ENCODE measurements at regions not wholly inside any gene's neighbourhood (a gene's known extent, or its start where the extent isn't known, plus 50 kb on each side); places are given as distances from the start of the nearest gene placed in this dataset.
"Not testable (repeated sequence)": the region's sequence is repeated elsewhere in the genome, so short reads cannot be mapped to it uniquely, and the experiment has no call there.

DNA sequence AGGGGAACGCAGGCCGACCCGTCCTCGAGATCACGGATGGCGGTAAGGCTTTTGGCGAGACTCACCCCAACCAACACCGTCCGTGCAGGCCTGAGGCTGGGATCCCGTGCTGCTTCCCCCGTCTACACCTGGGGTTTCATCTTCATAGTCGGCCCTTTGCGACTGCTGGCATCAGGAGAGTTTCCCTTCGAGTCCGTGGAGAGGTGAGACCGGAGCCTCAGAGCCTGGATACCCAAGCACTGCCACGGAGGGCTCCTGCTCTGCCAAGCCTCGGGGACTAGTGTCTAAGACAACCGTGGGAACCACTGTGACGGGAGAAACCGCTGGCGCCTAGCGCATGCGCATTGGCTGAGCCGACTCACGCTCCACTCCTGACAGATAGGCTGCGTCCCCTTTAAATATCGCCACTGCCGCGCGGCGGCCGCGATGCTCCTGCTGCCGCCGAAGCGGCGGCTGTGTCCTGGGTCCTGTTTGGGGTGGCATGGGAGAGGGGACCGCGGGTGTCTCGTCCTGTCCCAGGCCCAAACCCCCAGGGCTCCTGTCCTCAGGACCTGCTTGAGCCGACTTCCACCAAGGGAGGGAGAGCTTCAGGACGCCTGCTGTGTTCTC lies 706.1 kb upstream of the TPTE start:
- H3K27ac ChIP-seq (ENCODE audit: low read depth, low read length); H3K79me2 ChIP-seq (ENCODE audit: insufficient read depth, low read length); H3K27me3 ChIP-seq (ENCODE audit: low read length); H2AFZ ChIP-seq (ENCODE audit: low read depth, low read length, severe bottlenecking); H3F3A ChIP-seq (ENCODE audit: insufficient read depth); H3K36me3 ChIP-seq (ENCODE audit: low read length); H3K9ac ChIP-seq (ENCODE audit: low read length); H3K4me2 ChIP-seq (ENCODE audit: low read depth, low read length, poor library complexity, severe bottlenecking); H3K4me3 ChIP-seq (ENCODE audit: insufficient read depth, low read length, poor library complexity, severe bottlenecking); H4K20me1 ChIP-seq (ENCODE audit: low read depth, low read length); H3K9me2 ChIP-seq (replicated peaks; ENCODE audit: insufficient read depth, low read length); H3K9me3 ChIP-seq (ENCODE audit: insufficient read depth, low read length): not testable (repeated sequence)

DNA sequence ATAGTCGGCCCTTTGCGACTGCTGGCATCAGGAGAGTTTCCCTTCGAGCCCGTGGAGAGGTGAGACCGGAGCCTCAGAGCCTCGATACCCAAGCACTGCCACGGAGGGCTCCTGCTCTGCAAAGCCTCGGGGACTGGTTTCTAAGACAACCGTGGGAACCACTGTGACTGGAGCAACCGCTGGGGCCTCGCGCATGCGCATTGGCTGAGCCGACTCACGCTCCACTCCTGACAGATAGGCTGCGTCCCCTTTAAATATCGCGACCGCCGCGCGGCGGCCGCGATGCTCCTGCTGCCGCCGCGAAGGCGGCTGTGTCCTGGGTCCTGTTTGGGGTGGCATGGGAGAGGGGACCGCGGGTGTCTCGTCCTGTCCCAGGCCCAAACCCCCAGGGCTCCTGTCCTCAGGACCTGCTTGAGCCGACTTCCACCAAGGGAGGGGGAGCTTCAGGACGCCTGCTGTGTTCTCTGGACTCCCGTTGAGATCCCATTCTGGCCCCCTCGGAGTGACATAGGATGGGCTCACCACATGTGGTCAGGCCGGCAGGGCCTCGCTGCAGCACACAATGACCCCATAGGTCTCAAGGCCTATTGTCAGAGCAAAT lies 704.5 kb upstream of the TPTE start:
- not testable (repeated sequence) for H2AFZ ChIP-seq (ENCODE audit: low read depth, low read length, severe bottlenecking); H3K4me3 ChIP-seq (ENCODE audit: insufficient read depth, low read length, poor library complexity, severe bottlenecking); H3K36me3 ChIP-seq (ENCODE audit: low read length); H3K79me2 ChIP-seq (ENCODE audit: insufficient read depth, low read length); H3K9me2 ChIP-seq (replicated peaks; ENCODE audit: insufficient read depth, low read length); H3K27me3 ChIP-seq (ENCODE audit: low read length); H3K9me3 ChIP-seq (ENCODE audit: insufficient read depth, low read length); H4K20me1 ChIP-seq (ENCODE audit: low read depth, low read length); H3F3A ChIP-seq (ENCODE audit: insufficient read depth); H3K9ac ChIP-seq (ENCODE audit: low read length); H3K4me2 ChIP-seq (ENCODE audit: low read depth, low read length, poor library complexity, severe bottlenecking); H3K27ac ChIP-seq (ENCODE audit: low read depth, low read length)

DNA sequence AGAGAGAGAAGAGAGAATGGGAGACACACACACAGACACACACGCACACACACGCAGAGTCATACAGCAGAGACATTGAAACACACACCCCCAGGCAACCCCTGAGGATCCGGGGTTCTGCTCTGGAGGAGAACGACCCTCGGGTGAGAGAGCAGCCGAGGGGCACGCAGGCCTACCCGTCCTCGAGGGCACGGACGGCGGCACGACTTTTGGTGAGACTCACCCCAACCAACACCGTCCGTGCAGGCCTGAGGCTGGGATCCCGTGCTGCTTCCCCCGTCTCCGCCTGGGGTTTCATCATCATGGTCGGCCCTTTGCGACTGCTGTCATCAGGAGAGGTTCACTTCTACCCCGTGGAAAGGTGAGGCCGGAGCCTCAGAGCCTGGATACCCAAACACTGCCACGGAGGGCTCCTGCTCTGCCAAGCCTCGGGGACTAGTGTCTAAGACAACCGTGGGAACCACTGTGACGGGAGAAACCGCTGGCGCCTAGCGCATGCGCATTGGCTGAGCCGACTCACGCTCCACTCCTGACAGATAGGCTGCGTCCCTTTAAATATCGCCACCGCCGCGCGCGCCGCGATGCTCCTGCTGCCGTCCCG lies 703.4 kb upstream of the TPTE start:
- H3K9ac ChIP-seq (ENCODE audit: low read length); H4K20me1 ChIP-seq (ENCODE audit: low read depth, low read length); H3K79me2 ChIP-seq (ENCODE audit: insufficient read depth, low read length); H3K27ac ChIP-seq (ENCODE audit: low read depth, low read length); H3F3A ChIP-seq (ENCODE audit: insufficient read depth); H3K4me2 ChIP-seq (ENCODE audit: low read depth, low read length, poor library complexity, severe bottlenecking); H3K9me2 ChIP-seq (replicated peaks; ENCODE audit: insufficient read depth, low read length); H3K4me3 ChIP-seq (ENCODE audit: insufficient read depth, low read length, poor library complexity, severe bottlenecking); H3K9me3 ChIP-seq (ENCODE audit: insufficient read depth, low read length); H3K27me3 ChIP-seq (ENCODE audit: low read length); H2AFZ ChIP-seq (ENCODE audit: low read depth, low read length, severe bottlenecking); H3K36me3 ChIP-seq (ENCODE audit: low read length): not testable (repeated sequence)

DNA sequence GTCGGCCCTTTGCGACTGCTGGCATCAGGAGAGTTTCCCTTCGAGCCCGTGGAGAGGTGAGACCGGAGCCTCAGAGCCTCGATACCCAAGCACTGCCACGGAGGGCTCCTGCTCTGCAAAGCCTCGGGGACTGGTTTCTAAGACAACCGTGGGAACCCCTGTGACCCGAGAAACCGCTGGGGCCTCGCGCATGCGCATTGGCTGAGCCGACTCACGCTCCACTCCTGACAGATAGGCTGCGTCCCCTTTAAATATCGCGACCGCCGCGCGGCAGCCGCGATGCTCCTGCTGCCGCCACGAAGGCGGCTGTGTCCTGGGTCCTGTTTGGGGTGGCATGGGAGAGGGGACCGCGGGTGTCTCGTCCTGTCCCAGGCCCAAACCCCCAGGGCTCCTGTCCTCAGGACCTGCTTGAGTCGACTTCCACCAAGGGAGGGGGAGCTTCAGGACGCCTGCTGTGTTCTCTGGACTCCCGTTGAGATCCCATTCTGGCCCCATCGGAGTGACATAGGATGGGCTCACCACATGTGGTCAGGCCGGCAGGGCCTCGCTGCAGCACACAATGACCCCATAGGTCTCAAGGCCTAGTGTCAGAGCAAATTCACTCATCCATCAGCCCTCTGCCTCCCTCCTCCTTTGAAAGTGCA lies 701.7 kb upstream of the TPTE start:
- H4K20me1 ChIP-seq (ENCODE audit: low read depth, low read length); H3K36me3 ChIP-seq (ENCODE audit: low read length); H3K4me2 ChIP-seq (ENCODE audit: low read depth, low read length, poor library complexity, severe bottlenecking); H3F3A ChIP-seq (ENCODE audit: insufficient read depth); H3K9ac ChIP-seq (ENCODE audit: low read length); H3K27ac ChIP-seq (ENCODE audit: low read depth, low read length); H3K4me3 ChIP-seq (ENCODE audit: insufficient read depth, low read length, poor library complexity, severe bottlenecking); H3K9me3 ChIP-seq (ENCODE audit: insufficient read depth, low read length); H2AFZ ChIP-seq (ENCODE audit: low read depth, low read length, severe bottlenecking); H3K27me3 ChIP-seq (ENCODE audit: low read length); H3K9me2 ChIP-seq (replicated peaks; ENCODE audit: insufficient read depth, low read length); H3K79me2 ChIP-seq (ENCODE audit: insufficient read depth, low read length): not testable (repeated sequence)

DNA sequence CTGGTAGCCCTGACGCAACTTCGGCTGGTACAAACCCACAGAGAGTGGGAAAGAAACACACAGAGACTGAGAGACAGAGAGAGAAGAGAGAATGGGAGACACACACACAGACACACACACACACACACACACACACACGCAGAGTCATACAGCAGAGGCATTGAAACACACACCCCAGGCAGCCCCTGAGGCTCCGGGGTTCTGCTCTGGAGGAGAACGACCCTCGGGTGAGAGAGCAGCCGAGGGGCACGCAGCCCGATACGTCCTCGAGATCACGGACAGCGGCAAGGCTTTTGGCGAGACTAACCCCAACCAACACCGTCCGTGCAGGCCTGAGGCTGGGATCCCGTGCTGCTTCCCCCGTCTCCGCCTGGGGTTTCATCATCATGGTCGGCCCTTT lies 700.8 kb upstream of the TPTE start:
- H3K36me3 ChIP-seq (ENCODE audit: low read length); H2AFZ ChIP-seq (ENCODE audit: low read depth, low read length, severe bottlenecking); H3K4me2 ChIP-seq (ENCODE audit: low read depth, low read length, poor library complexity, severe bottlenecking); H3K27ac ChIP-seq (ENCODE audit: low read depth, low read length); H3K9me3 ChIP-seq (ENCODE audit: insufficient read depth, low read length); H3K4me3 ChIP-seq (ENCODE audit: insufficient read depth, low read length, poor library complexity, severe bottlenecking); H3F3A ChIP-seq (ENCODE audit: insufficient read depth); H3K79me2 ChIP-seq (ENCODE audit: insufficient read depth, low read length); H4K20me1 ChIP-seq (ENCODE audit: low read depth, low read length); H3K9me2 ChIP-seq (replicated peaks; ENCODE audit: insufficient read depth, low read length); H3K9ac ChIP-seq (ENCODE audit: low read length); H3K27me3 ChIP-seq (ENCODE audit: low read length): not testable (repeated sequence)

DNA sequence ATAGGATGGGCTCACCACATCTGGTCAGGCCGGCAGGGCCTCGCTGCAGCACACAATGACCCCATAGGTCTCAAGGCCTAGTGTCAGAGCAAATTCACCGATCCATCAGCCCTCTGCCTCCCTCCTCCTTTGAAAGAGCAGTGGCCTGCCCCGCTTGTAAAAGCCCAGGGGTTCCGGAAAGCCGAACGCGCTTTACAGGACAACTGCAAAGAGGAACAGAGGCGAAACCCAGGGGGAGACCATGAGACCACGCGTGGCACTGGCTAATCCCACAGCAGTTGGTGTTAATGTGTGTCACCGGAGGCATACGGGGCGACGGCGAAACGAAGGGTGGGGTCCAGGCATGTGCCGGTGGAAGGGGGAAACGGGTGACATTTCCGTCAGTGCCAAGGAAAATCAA lies 699.9 kb upstream of the TPTE start:
- H2AFZ ChIP-seq (ENCODE audit: low read depth, low read length, severe bottlenecking); H3K4me3 ChIP-seq (ENCODE audit: insufficient read depth, low read length, poor library complexity, severe bottlenecking); H3K27me3 ChIP-seq (ENCODE audit: low read length); H3K9ac ChIP-seq (ENCODE audit: low read length); H3K9me2 ChIP-seq (replicated peaks; ENCODE audit: insufficient read depth, low read length); H3F3A ChIP-seq (ENCODE audit: insufficient read depth); H3K9me3 ChIP-seq (ENCODE audit: insufficient read depth, low read length); H3K4me2 ChIP-seq (ENCODE audit: low read depth, low read length, poor library complexity, severe bottlenecking); H3K36me3 ChIP-seq (ENCODE audit: low read length); H4K20me1 ChIP-seq (ENCODE audit: low read depth, low read length); H3K27ac ChIP-seq (ENCODE audit: low read depth, low read length); H3K79me2 ChIP-seq (ENCODE audit: insufficient read depth, low read length): not testable (repeated sequence)

DNA sequence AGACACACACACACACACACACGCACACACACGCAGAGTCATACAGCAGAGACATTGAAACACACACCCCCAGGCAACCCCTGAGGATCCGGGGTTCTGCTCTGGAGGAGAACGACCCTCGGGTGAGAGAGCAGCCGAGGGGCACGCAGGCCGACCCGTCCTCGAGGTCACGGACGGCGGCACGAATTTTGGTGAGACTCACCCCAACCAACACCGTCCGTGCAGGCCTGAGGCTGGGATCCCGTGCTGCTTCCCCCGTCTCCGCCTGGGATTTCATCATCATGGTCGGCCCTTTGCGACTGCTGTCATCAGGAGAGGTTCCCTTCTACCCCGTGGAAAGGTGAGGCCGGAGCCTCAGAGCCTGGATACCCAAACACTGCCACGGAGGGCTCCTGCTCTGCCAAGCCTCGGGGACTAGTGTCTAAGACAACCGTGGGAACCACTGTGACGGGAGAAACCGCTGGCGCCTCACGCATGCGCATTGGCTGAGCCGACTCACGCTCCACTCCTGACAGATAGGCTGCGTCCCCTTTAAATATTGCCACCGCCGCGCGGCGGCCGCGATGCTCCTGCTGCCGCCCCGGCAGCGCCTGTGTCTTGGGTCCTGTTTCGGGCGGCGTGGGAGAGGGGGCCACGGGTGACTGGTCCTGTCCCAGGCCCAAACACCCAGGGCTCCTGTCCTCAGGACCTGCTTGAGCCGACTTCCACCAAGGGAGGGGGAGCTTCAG lies 699.1 kb upstream of the TPTE start:
- H3K9ac ChIP-seq (ENCODE audit: low read length); H3K27me3 ChIP-seq (ENCODE audit: low read length); H3K4me2 ChIP-seq (ENCODE audit: low read depth, low read length, poor library complexity, severe bottlenecking): not testable (repeated sequence)

More for the DNA sequence above, 699.1 kb upstream of the TPTE start:
- not testable (repeated sequence) for H3K36me3 ChIP-seq (ENCODE audit: low read length); H3K9me3 ChIP-seq (ENCODE audit: insufficient read depth, low read length); H3K9me2 ChIP-seq (replicated peaks; ENCODE audit: insufficient read depth, low read length); H3F3A ChIP-seq (ENCODE audit: insufficient read depth); H3K79me2 ChIP-seq (ENCODE audit: insufficient read depth, low read length); H2AFZ ChIP-seq (ENCODE audit: low read depth, low read length, severe bottlenecking); H4K20me1 ChIP-seq (ENCODE audit: low read depth, low read length); H3K4me3 ChIP-seq (ENCODE audit: insufficient read depth, low read length, poor library complexity, severe bottlenecking); H3K27ac ChIP-seq (ENCODE audit: low read depth, low read length)
